Ascending aorta (tissue), 2 donors: ENCODE measurements at regions not wholly inside any gene's neighbourhood (a gene's known extent, or its start where the extent isn't known, plus 50 kb on each side); places are given as distances from the start of the nearest gene placed in this dataset.

Experiments used
- DNase-seq, 2 donors: peaks; one replicate each; pipeline ENCODE4 v3.0.0-alpha.2; 2019; ENCODE audit warnings: low spot score in 2 of 2
- H3K27ac ChIP-seq, 2 donors: fragments of 200-600 bp; sonication (generic); one replicate each; pipeline ENCODE4 v1.5.1; 2016 to 2017; ENCODE audit warnings: mild to moderate bottlenecking in 1 of 2
- H3K27me3 ChIP-seq: fragments of 200-600 bp; sonication (generic); one replicate; pipeline ENCODE4 v1.5.1; 2017
- H3K36me3 ChIP-seq, 2 donors: fragments of 200-600 bp; sonication (generic); one replicate each; pipeline ENCODE4 v1.5.1; 2016
- H3K4me1 ChIP-seq, 2 donors: fragments of 200-600 bp; sonication (generic); one replicate each; pipeline ENCODE4 v1.5.1; 2016 to 2017; ENCODE audit warnings: mild to moderate bottlenecking in 1 of 2
- H3K4me3 ChIP-seq, 2 donors: fragments of 200-600 bp; sonication (generic); one replicate each; pipeline ENCODE4 v1.5.1; 2016 to 2017; ENCODE audit warnings: mild to moderate bottlenecking in 1 of 2
- H3K9me3 ChIP-seq, 2 donors: fragments of 200-600 bp; sonication (generic); one replicate each; pipeline ENCODE4 v1.5.1; 2016
- intact Hi-C: fragments of 100-400 bp; cut with DNase I; formaldehyde crosslinking; loops from one replicate; pipeline ENCODE4 v1.15.1; 2023
- TF ChIP-seq, protein P1 (sequence below), 3 experiments: fragments of 200-600 bp in 2 of 3; fragments of 450-650 bp in 1 of 3; sonication (generic) in 2 of 3; IDR thresholded peaks; one replicate each; pipeline ENCODE4 v1.5.1; 2016 to 2019; ENCODE audit warnings: antibody characterized with exemption in 3 of 3, mild to moderate bottlenecking in 1 of 3, moderate library complexity in 1 of 3

DNA sequence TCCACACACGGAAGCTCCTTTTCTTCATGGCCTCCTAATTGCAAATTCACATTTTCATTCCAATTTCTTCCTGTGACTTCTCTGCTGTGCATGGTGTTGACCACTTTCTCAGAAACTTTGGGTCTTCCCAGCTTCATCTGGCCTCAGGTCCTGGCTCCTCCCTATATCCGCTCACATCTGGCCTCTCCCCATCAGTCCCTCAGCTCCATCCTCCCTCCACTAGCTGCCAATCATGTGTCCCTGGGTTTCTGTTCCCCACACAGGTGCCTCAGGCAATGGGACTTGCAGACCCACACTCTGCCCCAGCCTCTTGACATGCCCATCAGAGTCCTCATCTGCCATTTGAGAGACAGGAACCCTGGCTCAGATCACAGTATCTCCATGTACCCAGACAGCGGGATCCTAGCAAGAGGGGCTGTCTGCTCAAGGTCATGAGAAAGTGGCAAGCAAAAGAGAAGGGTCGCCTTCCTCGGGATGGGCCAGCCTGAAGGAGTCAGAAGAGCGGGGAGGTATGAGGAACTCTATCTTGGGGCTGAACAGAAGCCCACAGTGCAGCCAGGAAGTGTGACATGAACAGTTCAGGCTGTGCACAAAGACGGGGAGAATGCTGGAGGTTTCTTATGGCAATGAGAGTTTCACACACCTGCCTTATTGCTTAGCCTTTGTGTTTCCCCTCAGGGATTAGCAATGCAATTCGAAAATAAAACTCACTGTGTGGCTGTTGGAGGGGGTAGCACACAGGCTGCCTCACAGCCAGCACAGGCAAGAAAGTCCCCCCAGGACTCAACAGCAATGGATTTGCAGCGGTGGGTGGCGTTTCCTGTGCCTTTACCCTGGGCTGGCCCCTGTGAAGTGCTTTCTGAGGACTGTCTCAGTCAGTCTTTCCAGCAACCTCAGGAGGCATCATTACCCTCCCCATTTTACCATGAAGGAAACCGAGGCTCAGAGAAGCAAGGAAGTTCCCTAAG is 69.5 kb downstream of the COPS8 start:
- no peak for DNase-seq
- TF ChIP-seq, protein P1, sequence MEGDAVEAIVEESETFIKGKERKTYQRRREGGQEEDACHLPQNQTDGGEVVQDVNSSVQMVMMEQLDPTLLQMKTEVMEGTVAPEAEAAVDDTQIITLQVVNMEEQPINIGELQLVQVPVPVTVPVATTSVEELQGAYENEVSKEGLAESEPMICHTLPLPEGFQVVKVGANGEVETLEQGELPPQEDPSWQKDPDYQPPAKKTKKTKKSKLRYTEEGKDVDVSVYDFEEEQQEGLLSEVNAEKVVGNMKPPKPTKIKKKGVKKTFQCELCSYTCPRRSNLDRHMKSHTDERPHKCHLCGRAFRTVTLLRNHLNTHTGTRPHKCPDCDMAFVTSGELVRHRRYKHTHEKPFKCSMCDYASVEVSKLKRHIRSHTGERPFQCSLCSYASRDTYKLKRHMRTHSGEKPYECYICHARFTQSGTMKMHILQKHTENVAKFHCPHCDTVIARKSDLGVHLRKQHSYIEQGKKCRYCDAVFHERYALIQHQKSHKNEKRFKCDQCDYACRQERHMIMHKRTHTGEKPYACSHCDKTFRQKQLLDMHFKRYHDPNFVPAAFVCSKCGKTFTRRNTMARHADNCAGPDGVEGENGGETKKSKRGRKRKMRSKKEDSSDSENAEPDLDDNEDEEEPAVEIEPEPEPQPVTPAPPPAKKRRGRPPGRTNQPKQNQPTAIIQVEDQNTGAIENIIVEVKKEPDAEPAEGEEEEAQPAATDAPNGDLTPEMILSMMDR (IDR thresholded peaks at IDR 0.05): no peak
- peak overlapping the region; percentile 54 to 74 for H3K27ac ChIP-seq
- peaks cover 5 to 14% of the 10 kb centered on the region in 2 donors for H3K4me1 ChIP-seq
- no peaks in the 10 kb centered on the region for H3K27me3 ChIP-seq
- H3K36me3 ChIP-seq: no peaks in the 10 kb centered on the region
- no peak overlapping the region for H3K4me3 ChIP-seq
- no peaks in the 10 kb centered on the region for H3K9me3 ChIP-seq
- intact Hi-C loops: loop anchor here (5.0 kb wide), 2 partner anchors 252 to 322 kb away; no protein-coding TSS in a partner anchor

DNA sequence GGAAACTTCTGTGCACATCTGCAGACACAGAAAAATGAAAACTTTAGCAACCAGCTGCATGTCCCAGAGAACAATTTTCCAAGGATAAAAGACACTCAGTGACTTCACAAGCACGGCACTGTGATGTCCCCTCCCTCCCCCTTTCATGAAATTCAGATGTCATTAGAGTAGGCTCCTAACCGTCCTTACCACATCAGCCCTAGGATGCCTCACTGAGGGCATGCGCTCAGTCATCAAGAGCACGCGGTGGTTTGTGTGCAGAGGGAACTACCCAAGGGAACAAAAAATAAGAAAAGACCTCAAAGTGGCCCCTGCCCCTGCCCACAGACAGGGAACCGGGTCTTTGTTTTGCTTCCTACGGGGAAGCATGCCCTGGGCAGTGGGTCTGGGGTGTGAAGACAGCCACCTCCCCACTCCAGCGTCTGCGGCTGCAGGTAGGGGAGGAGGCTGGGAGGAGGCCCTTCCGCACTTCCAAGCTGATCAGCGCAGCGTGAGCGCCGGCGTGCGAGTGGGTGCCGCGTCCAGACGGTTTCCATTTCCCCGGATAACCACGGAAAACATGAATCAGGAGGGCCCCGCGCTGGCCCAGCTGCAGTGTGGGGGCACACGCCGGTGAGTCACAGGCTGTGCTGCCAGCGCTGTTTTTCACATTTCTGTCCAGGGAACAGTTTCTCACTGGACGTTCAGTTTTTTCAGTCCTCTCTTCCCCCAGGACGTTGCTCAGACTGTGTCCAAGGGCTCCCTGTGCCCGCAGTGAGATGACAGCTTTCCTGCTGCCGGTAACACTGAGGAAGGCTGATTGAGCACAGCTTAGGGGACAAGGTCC is 70.6 kb downstream of the COPS8 start:
- TF ChIP-seq, protein P1 (IDR thresholded peaks at IDR 0.05): no peak
- no peaks in the 10 kb centered on the region for H3K36me3 ChIP-seq
- peak overlapping the region; percentile 54 to 74 for H3K27ac ChIP-seq
- H3K27me3 ChIP-seq: no peaks in the 10 kb centered on the region
- peaks cover 5 to 14% of the 10 kb centered on the region in 2 donors for H3K4me1 ChIP-seq
- H3K4me3 ChIP-seq: peak overlapping the region; percentile 23 to 44
- peak; percentile 38 to 87 for DNase-seq
- intact Hi-C loops: loop anchor here (2.0 to 5.0 kb wide), 3 partner anchors 27 to 321 kb away; no protein-coding TSS in a partner anchor
- H3K9me3 ChIP-seq: no peaks in the 10 kb centered on the region

DNA sequence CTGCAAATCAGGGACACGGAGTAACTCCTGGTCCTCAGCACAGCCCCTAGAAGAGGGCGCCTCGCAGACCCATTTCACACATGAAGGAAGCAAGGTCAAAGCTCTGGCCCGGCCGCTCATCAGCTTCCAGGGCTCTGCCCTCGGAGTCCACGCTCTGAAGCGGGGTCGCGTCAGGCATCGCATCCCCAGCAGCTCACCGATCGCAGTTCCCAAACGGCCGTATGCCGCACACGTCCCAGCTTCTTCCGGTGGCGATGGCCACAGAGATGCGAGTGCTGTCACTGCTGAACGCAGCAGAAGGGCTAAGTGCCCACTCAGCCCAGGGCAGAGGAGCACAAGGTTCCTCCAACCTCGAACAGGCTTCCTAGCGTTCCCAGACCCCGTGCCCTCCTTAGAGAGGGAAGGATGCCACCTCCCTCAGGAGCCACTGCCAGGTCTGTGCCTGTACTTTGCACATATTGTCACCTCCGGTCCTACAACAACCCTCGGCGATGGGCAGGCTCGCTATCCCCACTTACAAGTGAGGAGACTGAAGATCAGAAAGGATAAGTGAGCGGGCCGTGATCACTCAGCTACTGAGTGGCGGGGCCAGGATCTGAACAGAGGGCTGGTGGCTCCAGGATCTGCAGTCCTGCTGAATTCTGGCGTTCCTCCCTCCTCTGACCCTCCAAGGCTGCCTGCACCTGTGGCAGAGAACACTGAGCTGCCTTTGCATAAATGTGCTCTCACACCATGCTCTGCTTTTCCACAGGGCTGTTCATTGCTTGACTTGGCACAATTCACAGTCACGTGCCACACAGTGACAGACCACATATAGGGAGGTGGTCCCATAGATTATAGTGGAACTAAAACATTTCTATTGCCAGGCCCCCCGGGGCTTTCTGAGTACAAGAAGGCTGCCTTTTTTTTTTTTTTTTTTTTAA is 71.4 kb downstream of the COPS8 start:
- intact Hi-C loops: loop anchor here (2.0 to 5.0 kb wide), 3 partner anchors 28 to 320 kb away; no protein-coding TSS in a partner anchor
- Histone ChIP-seq H3K36me3 (no peaks in the 10 kb centered on the region), H3K4me3 (peak overlapping the region; percentile 23 to 44), H3K4me1 (peaks cover 5 to 14% of the 10 kb centered on the region in 2 donors), H3K9me3 (no peaks in the 10 kb centered on the region), H3K27ac (peak overlapping the region; percentile 54 to 71), H3K27me3 (no peaks in the 10 kb centered on the region)
- TF ChIP-seq, protein P1 (IDR thresholded peaks at IDR 0.05): no peak
- no peak for DNase-seq

DNA sequence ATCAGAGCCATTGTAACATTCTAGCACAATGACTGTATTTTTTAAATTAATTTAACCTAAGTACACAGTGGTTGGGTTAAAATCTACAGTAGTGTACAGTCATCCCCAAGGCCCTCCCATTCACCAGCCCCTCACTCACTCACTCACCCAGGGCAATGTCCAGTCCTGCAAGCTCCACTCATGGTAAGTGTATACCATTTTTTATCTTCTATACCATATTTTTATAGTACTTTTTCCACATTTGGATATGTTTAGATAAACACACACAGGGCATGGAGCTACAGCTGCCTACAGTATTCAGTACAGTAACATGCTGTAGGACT is 72.1 kb downstream of the COPS8 start:
- TF ChIP-seq, protein P1 (IDR thresholded peaks at IDR 0.05): no peak
- Histone ChIP-seq H3K27ac (no peak overlapping the region), H3K4me1 (peaks cover 5 to 14% of the 10 kb centered on the region in 2 donors), H3K36me3 (no peaks in the 10 kb centered on the region), H3K27me3 (no peaks in the 10 kb centered on the region), H3K9me3 (no peaks in the 10 kb centered on the region), H3K4me3 (no peak overlapping the region)
- intact Hi-C loops: loop anchor here (2.0 to 5.0 kb wide), 3 partner anchors 29 to 320 kb away; no protein-coding TSS in a partner anchor
- DNase-seq: no peak

DNA sequence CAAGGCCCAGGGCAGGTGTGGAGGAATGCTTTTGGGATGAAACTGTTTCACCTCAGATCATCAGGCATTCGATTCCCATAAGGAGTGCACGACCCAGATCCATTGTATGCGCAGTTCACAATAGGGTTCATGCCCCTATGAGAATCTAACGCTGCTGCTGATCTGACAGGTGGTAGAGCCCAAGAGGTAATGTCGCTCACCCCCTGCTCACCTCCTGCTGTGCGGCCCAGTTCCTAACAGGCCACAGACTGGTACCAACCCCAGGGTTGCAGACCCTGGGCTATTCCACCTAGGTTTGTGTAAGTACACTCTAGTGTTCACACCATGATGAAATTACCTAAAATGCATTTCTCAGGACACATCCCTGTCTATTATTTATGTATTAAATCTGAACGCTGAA is 72.5 kb downstream of the COPS8 start:
- no peaks in the 10 kb centered on the region for H3K27me3 ChIP-seq
- H3K9me3 ChIP-seq: no peaks in the 10 kb centered on the region
- no peaks in the 10 kb centered on the region for H3K36me3 ChIP-seq
- TF ChIP-seq, protein P1 (IDR thresholded peaks at IDR 0.05): no peak
- intact Hi-C loops: loop anchor here (5.0 kb wide), 2 partner anchors 249 to 319 kb away; no protein-coding TSS in a partner anchor
- peaks cover 5 to 14% of the 10 kb centered on the region in 2 donors for H3K4me1 ChIP-seq
- no peak overlapping the region for H3K27ac ChIP-seq
- no peak overlapping the region for H3K4me3 ChIP-seq
- no peak for DNase-seq
